ENCODE measurements at regions not wholly inside any gene's neighbourhood (a gene's known extent, or its start where the extent isn't known, plus 50 kb on each side); places are given as distances from the start of the nearest gene placed in this dataset.
A peak's percentile ranks its signal among the peaks of the same experiment; 100 is the strongest.

DNA sequence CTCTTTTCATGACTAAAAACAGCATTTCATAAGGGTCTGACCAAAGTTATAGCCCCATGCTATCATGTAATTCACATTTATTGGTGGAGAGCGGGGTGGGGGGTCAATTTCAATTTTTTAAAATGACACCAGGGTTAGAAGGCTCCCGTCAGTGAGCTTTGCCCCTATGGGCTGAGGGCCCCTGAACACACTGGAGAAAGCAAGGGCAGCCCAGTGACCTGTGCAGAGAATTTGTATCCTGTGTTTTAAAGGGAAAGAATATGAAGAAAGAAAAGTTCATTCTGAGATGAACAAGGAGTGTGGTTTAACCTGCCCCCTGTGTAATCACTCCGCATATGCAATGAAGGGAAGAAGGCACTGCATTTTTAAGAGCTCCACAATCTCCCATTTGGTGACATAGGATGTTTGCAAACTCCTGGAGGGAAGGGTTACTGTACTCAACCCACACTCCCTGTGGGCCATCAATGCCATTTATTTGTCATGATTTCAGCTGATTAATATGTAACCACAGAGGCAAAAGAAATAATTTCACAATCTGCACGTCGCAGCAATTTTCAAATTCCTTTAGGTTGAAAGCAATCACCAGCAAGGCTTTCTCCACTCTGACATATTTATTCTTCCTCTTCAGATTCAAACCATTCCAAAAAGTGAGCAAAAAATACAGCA lies 95.6 kb downstream of the ZNF281 start:
- no peak overlapping the region for H3K9ac ChIP-seq (ENCODE audit: low read depth, low read length)
- H3K4me3 ChIP-seq (ENCODE audit: low read depth, low read length): no peak overlapping the region
- H3K9me3 ChIP-seq (ENCODE audit: control insufficient read depth, insufficient read depth, low read length): no peaks in the 10 kb centered on the region
- H3K36me3 ChIP-seq (ENCODE audit: control insufficient read depth, insufficient read depth, low read length): no peaks in the 10 kb centered on the region
- peaks cover 7% of the 10 kb centered on the region for H3K4me1 ChIP-seq (ENCODE audit: control insufficient read depth, insufficient read depth, low read length)
- no peaks in the 10 kb centered on the region for H3K27me3 ChIP-seq (ENCODE audit: control insufficient read depth, insufficient read depth, low read length)

DNA sequence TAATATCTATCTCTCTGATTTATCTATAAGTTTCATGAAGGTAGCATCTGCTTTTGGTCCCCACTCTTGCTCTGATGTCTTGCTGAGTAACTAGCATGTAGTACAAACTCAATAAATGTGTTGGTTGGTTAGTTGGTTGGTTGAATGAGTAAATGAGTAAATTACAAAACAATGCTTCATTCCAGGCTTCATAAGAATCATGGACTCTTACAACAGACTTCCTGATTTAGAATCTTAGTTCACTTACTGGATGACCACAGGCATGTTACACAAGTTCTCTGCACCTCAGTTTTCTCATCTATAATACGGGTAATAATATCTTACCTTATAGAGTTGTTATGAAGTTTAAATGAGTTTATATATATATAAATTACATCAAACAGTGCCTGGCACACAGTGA lies 98.6 kb downstream of the ZNF281 start:
- no peak overlapping the region for H3K9ac ChIP-seq (ENCODE audit: low read depth, low read length)
- H3K36me3 ChIP-seq (ENCODE audit: control insufficient read depth, insufficient read depth, low read length): no peaks in the 10 kb centered on the region
- no peaks in the 10 kb centered on the region for H3K27me3 ChIP-seq (ENCODE audit: control insufficient read depth, insufficient read depth, low read length)
- H3K4me1 ChIP-seq (ENCODE audit: control insufficient read depth, insufficient read depth, low read length): peaks cover 16% of the 10 kb centered on the region
- H3K4me3 ChIP-seq (ENCODE audit: low read depth, low read length): no peak overlapping the region
- no peaks in the 10 kb centered on the region for H3K9me3 ChIP-seq (ENCODE audit: control insufficient read depth, insufficient read depth, low read length)

DNA sequence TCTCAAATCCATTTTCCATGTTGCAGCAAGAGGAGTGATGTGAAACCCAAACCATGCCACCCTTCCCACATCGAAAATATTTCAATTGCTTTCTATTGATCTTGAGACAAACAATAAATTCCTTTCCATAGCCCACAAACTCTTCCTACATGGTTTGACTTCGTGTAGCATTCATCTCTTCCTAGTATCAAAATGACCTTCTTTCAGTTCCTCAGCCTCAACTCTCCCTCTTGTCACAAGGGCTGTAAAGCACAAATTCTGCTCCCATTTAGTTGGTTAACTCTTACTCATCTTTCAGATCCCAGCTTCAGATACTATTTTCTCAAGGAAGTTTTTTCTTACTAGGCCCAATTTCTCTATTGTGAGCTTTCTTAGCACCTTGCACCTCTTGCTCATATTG lies 99.0 kb downstream of the ZNF281 start:
- Histone ChIP-seq H3K9ac (ENCODE audit: low read depth, low read length) (no peak overlapping the region), H3K4me1 (ENCODE audit: control insufficient read depth, insufficient read depth, low read length) (peaks cover 16% of the 10 kb centered on the region), H3K9me3 (ENCODE audit: control insufficient read depth, insufficient read depth, low read length) (no peaks in the 10 kb centered on the region), H3K27me3 (ENCODE audit: control insufficient read depth, insufficient read depth, low read length) (no peaks in the 10 kb centered on the region), H3K4me3 (ENCODE audit: low read depth, low read length) (no peak overlapping the region), H3K36me3 (ENCODE audit: control insufficient read depth, insufficient read depth, low read length) (no peaks in the 10 kb centered on the region)

DNA sequence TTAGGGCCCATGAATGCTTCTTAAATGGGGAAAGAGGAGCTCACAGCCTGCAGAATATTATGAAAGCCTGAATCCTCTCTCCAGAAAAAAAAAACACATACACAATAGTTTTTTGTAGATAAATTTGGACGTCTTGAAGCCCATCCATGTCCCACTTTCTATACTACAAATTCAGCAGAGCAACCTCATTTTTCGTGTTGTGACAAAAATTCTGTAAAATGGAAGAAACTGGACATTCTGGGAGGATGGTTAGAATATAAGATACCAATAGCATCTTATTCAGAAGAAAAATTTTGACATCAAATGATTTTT lies 102.1 kb downstream of the ZNF281 start:
- Histone ChIP-seq H3K27me3 (ENCODE audit: control insufficient read depth, insufficient read depth, low read length) (peaks cover 14% of the 10 kb centered on the region), H3K4me3 (ENCODE audit: low read depth, low read length) (no peak overlapping the region), H3K36me3 (ENCODE audit: control insufficient read depth, insufficient read depth, low read length) (no peaks in the 10 kb centered on the region), H3K9ac (ENCODE audit: low read depth, low read length) (no peak overlapping the region), H3K9me3 (ENCODE audit: control insufficient read depth, insufficient read depth, low read length) (no peaks in the 10 kb centered on the region), H3K4me1 (ENCODE audit: control insufficient read depth, insufficient read depth, low read length) (peaks cover 16% of the 10 kb centered on the region)

DNA sequence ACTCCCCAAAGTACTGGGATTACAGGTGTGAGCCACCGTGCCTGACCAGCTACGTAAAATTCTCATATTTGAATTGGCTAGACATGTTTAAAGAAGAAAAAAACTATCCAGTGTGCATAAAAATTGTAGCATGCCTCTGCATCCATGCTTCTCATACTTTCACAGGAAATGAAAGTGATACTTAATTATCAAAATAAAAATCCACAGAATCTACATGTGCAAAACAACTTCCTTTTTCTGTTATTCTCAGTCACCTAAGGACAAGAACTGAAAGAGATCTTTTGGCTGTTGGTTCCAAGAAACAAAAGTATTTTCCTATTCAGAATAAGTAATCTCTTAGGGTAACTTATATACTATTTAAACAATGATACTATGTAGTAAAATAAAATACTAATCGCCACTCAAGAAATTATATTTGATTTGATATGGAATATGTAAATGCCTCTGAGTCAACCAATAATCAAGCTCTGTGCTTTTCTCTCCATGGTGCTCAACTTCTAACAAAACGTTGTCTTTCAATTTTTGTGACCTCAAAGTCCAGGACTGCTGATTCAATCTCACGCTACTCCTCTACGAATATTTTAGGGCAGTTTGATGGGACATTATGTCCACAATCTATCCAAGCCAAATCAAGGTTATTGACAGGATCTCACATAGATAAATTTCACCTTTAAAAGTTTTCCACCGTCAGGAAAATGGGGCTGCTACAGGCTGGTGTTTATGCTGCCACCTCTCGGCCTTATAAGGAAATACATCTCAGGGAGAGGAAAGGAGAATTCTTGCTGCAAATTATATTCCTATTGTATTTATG lies 102.7 kb downstream of the ZNF281 start:
- Histone ChIP-seq H3K4me1 (ENCODE audit: control insufficient read depth, insufficient read depth, low read length) (peaks cover 16% of the 10 kb centered on the region), H3K9me3 (ENCODE audit: control insufficient read depth, insufficient read depth, low read length) (no peaks in the 10 kb centered on the region)

DNA sequence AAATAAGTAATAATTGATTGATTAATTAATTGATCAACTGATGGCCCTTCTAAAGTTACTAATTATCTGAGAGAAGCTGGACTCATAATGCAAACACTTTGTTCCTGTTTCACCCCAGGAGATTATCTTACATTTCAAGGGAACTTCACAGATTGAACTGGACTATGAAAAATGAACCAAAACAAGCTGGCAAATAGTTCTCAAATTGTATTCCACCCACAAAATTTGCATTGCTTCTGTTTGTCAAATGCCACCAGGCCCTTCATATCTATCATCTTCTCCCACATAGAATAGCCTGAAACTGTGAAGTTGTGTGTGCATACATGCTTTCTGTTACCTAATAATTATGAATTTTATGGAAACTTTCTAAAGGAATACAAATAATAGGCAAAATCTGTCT lies 104.0 kb downstream of the ZNF281 start:
- Histone ChIP-seq H3K27me3 (ENCODE audit: control insufficient read depth, insufficient read depth, low read length) (peaks cover 31% of the 10 kb centered on the region), H3K9me3 (ENCODE audit: control insufficient read depth, insufficient read depth, low read length) (no peaks in the 10 kb centered on the region), H3K9ac (ENCODE audit: low read depth, low read length) (no peak overlapping the region), H3K4me1 (ENCODE audit: control insufficient read depth, insufficient read depth, low read length) (peaks cover 21% of the 10 kb centered on the region), H3K4me3 (ENCODE audit: low read depth, low read length) (no peak overlapping the region), H3K36me3 (ENCODE audit: control insufficient read depth, insufficient read depth, low read length) (no peaks in the 10 kb centered on the region)

More for the DNA sequence above, 102.7 kb downstream of the ZNF281 start:
- Histone ChIP-seq H3K9ac (ENCODE audit: low read depth, low read length) (no peak overlapping the region), H3K27me3 (ENCODE audit: control insufficient read depth, insufficient read depth, low read length) (peaks cover 18% of the 10 kb centered on the region), H3K36me3 (ENCODE audit: control insufficient read depth, insufficient read depth, low read length) (no peaks in the 10 kb centered on the region), H3K4me3 (ENCODE audit: low read depth, low read length) (no peak overlapping the region)

DNA sequence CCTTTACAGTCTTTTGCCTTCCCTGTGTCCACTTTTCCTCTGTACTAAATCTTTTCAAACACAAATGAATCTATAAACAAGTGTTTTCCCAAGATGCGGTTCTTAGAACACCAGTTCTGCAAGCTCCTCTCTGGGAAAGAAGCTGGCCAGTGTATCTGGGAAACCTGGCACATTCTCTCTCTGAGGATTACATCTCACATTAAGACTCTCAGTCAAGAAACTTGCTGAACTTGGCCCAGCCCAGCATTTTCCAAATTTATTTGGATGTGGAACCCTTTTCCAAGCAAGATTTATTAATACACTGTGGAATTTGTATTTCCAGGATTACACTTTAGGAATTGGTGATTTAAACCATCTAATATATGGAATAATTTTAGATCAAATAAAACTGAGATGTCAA lies 105.7 kb downstream of the ZNF281 start:
- H3K9me3 ChIP-seq (ENCODE audit: control insufficient read depth, insufficient read depth, low read length): no peaks in the 10 kb centered on the region
- peaks cover 44% of the 10 kb centered on the region for H3K27me3 ChIP-seq (ENCODE audit: control insufficient read depth, insufficient read depth, low read length)
- H3K4me1 ChIP-seq (ENCODE audit: control insufficient read depth, insufficient read depth, low read length): peaks cover 21% of the 10 kb centered on the region
- no peaks in the 10 kb centered on the region for H3K36me3 ChIP-seq (ENCODE audit: control insufficient read depth, insufficient read depth, low read length)
- no peak overlapping the region for H3K9ac ChIP-seq (ENCODE audit: low read depth, low read length)
- H3K4me3 ChIP-seq (ENCODE audit: low read depth, low read length): no peak overlapping the region

DNA sequence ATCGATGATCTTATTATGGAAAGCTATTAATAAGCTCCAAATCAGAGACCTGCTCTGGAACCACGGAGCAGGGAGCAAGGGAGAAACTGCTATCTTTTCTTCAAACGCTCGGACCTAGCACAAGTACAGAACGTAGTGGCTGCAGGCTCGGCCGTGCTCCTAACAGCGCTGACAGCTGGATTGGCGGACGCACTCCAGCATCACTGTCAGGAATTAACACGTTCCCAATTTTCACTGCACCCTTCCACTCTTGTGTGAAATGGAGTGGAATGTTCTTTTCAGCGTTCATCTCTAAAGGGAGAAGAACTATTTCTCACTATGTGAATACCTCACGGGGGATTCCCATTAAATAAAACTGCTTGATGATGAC lies 106.9 kb downstream of the ZNF281 start:
- Histone ChIP-seq H3K27me3 (ENCODE audit: control insufficient read depth, insufficient read depth, low read length) (peaks cover 44% of the 10 kb centered on the region), H3K9ac (ENCODE audit: low read depth, low read length) (no peak overlapping the region), H3K4me3 (ENCODE audit: low read depth, low read length) (peak overlapping the region; percentile 62), H3K4me1 (ENCODE audit: control insufficient read depth, insufficient read depth, low read length) (peaks cover 17% of the 10 kb centered on the region), H3K36me3 (ENCODE audit: control insufficient read depth, insufficient read depth, low read length) (no peaks in the 10 kb centered on the region), H3K9me3 (ENCODE audit: control insufficient read depth, insufficient read depth, low read length) (no peaks in the 10 kb centered on the region)

DNA sequence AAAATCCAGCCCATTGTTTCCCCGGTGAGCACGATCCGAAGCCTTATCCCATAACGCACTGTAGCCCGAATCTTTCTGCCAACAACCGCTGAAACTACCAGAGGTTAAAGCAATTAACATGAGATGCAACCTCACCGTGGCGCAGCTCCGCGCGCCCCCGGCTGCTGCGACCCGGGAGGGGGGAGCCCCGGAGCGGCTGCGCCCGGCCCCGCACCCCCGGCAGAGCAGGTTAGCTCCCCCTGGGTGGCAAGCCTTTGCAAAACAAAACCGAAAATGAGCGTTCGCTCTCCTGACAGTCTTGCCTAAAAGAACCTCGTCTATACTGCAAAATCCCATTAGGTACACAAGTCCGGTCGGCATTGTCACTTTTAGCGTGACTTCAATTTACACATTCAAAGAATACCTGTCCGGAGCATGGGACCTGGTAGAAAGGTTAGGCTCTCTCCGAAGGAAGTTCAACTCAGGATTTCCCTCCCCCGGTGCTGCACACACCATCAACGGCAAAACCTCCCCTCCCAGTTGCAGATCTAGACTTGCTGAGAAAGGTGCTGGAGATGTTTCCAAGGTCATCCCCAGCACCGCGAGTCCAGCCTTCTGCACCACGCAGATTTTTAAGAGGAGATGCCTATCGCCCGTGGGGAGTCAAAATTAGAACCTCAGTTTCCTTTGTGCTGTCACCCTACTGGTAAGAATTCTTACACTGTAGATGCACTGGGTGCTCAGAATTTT lies 107.5 kb downstream of the ZNF281 start:
- Histone ChIP-seq H3K4me3 (ENCODE audit: low read depth, low read length) (peak overlapping the region; percentile 62), H3K9me3 (ENCODE audit: control insufficient read depth, insufficient read depth, low read length) (no peaks in the 10 kb centered on the region), H3K27me3 (ENCODE audit: control insufficient read depth, insufficient read depth, low read length) (peaks cover 44% of the 10 kb centered on the region), H3K9ac (ENCODE audit: low read depth, low read length) (peak overlapping the region; percentile 39), H3K36me3 (ENCODE audit: control insufficient read depth, insufficient read depth, low read length) (no peaks in the 10 kb centered on the region), H3K4me1 (ENCODE audit: control insufficient read depth, insufficient read depth, low read length) (peaks cover 14% of the 10 kb centered on the region)

DNA sequence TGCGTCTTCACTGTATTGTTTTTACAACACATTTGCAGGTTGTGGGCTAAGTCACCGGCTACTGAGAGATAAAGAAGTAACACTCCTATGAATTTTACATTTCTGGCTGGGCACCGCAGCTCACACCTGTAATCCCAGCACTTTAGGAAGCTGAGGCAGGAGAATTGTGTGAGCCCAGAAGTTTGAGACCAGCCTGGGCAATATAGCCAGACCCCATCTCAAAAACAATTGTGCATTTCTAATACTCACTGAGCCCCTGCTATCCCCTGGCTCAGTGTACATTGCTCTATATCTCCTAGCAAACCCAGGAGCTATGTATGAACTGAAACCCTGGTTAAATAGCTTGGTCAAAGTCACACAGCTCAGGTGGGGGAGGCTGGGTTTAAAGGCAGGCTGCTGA lies 108.7 kb downstream of the ZNF281 start:
- H3K4me3 ChIP-seq (ENCODE audit: low read depth, low read length): peak overlapping the region; percentile 62
- H3K36me3 ChIP-seq (ENCODE audit: control insufficient read depth, insufficient read depth, low read length): no peaks in the 10 kb centered on the region
- no peak overlapping the region for H3K9ac ChIP-seq (ENCODE audit: low read depth, low read length)
- H3K9me3 ChIP-seq (ENCODE audit: control insufficient read depth, insufficient read depth, low read length): no peaks in the 10 kb centered on the region
- peaks cover 44% of the 10 kb centered on the region for H3K27me3 ChIP-seq (ENCODE audit: control insufficient read depth, insufficient read depth, low read length)
- H3K4me1 ChIP-seq (ENCODE audit: control insufficient read depth, insufficient read depth, low read length): peaks cover 12% of the 10 kb centered on the region

DNA sequence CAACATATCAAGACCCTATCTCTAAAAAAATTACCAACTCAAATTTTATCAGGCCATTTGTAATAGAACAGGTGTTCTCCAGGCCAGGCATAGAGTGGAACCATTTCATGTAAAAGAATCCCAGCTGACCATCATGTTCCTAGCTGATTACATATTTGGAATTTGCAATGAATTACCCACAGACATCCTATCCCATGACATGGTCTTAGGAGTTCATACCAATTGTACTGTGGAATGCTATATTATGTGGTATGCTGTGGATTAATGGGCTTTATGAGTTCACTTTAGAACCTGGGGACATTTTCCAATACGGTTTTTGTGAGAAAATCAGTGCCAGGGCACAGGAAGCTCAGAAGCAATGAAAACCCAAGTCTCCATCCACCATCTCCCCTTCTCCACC lies 110.3 kb downstream of the ZNF281 start:
- H3K36me3 ChIP-seq (ENCODE audit: control insufficient read depth, insufficient read depth, low read length): no peaks in the 10 kb centered on the region
- H3K9ac ChIP-seq (ENCODE audit: low read depth, low read length): no peak overlapping the region
- H3K4me1 ChIP-seq (ENCODE audit: control insufficient read depth, insufficient read depth, low read length): peaks cover 12% of the 10 kb centered on the region
- no peak overlapping the region for H3K4me3 ChIP-seq (ENCODE audit: low read depth, low read length)
- no peaks in the 10 kb centered on the region for H3K9me3 ChIP-seq (ENCODE audit: control insufficient read depth, insufficient read depth, low read length)
- peaks cover 43% of the 10 kb centered on the region for H3K27me3 ChIP-seq (ENCODE audit: control insufficient read depth, insufficient read depth, low read length)

DNA sequence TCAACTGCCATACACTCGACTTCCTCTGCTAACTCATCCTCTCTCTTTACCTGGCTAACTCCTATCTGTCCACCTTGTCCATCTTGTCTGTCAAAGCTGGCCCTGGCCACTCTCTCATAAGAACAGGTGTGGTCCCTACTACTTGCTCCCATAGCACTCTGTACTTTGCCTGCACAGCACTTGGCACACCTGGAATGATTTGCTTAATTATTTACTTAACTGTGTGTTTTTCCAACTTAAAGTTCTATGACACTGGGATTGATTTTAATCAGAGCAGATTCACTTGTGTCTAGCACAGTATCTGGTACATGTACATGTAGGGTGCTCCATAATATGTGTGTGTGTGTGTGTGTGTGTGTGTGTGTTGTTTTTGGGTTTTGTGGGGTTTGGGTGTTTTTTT lies 111.6 kb downstream of the ZNF281 start:
- Histone ChIP-seq H3K4me3 (ENCODE audit: low read depth, low read length) (no peak overlapping the region), H3K36me3 (ENCODE audit: control insufficient read depth, insufficient read depth, low read length) (no peaks in the 10 kb centered on the region), H3K4me1 (ENCODE audit: control insufficient read depth, insufficient read depth, low read length) (peaks cover 8% of the 10 kb centered on the region), H3K9ac (ENCODE audit: low read depth, low read length) (no peak overlapping the region), H3K9me3 (ENCODE audit: control insufficient read depth, insufficient read depth, low read length) (no peaks in the 10 kb centered on the region), H3K27me3 (ENCODE audit: control insufficient read depth, insufficient read depth, low read length) (peaks cover 36% of the 10 kb centered on the region)
